Activated naive CD4-positive, alpha-beta T cell treated with anti-CD3 and anti-CD28 coated beads, Interleukin-2, amount 50 U/mL, for 16 hours (primary cell): ENCODE measurements at regions not wholly inside any gene's neighbourhood (a gene's known extent, or its start where the extent isn't known, plus 50 kb on each side); places are given as distances from the start of the nearest gene placed in this dataset.

Experiments
- DNase-seq: peaks from one replicate; pipeline ENCODE4 v3.0.0-alpha.2; 2020

DNA sequence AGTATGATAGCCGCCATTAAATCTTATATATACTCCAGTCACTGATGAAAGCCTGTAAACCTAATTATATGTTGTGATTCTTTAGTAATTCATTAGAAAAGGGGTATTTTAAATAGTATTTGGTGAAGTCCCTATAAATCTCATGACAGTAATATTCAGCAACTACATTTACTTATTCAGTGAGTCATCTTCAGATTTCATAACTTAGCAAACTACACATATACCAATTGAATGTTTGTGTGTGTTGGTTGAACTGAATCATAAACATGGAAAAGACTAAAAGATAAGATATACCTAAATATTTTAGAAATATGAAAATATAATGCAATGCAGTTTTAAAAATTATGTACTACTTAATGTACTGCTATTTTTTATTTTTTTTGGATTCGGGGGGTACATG is 1050.4 kb downstream of the MAT2B start:
- DNase-seq = no peak

DNA sequence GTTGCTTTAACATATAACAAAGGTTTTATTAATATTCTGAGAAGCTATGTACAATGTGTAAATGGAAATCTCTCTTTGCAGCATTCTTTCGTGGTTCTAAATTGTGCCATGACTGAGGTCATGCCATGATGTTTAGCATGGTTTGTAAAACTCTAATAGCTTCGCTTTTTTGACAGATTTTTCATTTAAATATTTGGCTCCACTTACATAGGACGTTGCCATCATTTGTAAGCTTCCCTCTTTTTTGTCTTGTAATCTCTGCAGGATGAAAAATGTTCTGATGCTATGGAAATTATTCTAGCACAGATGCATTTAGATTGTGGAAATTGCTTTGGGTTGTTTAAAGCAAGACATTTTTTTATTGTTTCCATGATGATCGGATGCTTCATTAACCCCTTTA is 1054.8 kb downstream of the MAT2B start:
- no peak for DNase-seq

DNA sequence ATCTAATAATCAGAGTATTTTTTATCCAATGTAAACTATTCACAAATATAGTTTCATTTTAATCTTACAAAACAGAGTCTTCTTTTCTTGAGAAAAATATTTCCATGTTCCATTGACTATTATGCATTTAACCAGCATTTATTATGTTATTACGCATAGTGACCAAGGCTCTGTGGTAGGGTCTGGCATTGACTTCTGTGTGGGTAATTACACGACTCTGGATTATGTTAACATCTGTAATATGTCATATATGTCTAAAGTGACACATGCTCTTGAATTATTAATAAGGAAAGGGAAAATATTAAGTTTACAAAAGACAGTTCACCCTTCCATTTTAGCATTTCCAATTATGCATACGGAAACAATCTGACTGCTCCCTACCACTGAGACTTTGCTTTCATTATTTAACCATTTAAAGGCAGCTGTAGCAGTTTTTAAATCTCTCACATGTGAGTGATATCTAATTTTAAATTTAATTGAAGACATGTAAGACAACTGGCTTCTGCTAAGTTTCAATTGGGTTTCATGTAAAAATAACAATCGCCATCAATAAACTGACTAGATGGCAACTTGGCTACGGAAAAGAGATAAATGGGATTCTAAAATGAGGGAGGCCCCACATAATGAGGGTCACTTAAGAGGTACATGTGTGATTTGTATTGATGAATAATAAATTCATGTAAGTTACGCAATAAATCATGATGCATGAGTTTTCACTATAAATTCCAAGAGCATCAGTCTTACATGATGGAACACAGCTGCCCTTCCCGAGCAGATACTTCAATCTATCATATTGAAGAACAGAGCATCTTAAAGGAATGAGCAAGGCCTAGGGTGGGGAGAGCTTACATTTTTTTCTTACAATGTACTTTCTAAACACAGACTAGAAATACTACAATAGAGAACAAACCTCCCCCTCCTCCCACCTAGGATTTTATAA is 1056.8 kb downstream of the MAT2B start:
- no peak for DNase-seq

DNA sequence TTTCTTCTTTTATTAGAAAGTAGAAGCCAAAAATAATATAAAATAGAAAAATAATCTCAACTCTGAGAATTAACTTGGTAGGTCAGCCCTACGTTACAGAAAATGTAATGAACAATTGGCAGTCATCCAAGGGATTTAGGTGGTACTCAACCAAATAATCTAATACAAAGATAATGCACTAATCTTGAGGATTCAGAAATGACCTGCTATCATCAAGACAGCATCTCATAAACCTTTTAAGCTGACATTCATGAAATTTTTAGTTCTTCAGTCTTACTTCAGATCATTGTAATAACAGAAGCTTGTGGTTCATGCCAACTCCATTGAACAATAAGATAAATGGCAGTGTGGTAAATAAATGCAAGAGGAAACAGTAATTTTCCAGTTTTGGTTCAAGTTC is 1058.0 kb downstream of the MAT2B start:
- DNase-seq = no peak

DNA sequence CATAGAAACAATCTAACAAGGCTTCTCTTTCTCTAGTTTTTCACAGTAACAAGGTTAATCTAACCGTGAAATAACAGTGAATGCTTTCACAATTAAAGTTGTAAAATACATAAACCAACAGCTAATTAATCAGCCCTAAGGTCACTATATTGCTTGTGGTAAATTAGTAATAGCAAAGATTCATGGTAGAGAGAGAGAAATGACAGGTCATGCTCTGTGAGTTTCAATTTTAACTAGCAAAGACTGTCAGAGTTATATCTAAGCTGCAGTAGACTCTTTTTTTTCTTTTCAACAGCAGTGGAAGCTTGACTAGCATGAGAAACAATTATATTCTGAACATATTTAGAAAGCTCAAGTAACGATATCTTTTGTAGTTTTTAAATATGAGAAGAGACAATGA is 1068.0 kb downstream of the MAT2B start:
- no peak for DNase-seq

DNA sequence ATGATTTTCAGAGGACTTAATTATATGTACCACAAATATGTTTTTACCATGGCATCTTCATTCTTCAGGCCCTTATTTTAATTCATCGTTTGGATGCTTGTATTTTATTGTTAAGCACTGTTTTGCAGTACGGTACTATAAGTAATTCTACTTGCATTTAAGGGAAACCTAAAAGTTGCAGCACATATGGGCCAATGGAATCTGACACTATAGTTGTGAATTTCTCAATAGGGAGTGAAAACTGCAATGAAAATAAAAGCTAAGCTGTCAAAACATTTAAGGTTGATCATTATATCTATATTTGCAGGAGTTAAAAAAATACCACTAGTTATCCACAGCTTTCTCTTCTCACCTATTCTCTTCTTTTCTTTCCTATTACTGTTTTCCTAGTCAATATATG is 1071.8 kb downstream of the MAT2B start:
- no peak for DNase-seq

DNA sequence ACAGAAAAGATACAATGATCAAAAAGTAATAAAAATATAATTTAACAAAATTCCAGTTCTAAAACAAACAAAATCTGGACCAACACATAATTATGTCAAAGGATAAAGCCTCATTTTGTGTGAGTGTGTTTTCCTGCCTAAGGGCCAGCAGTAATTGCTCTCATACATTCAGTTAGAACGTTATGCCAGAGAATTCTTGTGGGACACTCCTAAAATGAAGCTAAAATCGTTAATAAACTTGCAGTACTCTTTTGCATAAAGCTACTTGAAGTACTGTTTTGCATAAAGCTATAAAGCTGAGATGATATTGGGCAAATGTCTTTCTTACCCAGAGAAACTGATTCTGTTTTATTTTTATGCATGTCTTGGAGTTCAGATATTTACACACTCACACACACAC is 1072.3 kb downstream of the MAT2B start:
- no peak for DNase-seq

DNA sequence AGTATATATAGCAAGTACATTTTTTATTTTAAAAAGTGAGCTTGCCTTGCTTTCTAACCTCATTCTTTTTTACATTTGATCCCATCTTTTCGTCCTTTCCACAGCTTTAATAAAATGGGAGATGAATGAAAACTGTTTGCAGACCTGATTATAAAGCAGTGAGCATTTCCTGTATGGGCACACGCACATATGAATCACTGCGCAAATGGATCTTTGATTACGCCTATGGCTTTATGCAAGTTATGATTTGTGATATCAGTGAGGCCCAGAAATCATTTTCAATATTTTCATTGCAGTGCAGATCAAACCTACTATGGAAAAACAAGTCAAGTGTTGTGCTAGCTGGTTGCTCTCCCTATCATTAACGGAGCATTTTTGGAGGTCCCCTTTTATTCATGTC is 1073.0 kb downstream of the MAT2B start:
- DNase-seq = no peak

DNA sequence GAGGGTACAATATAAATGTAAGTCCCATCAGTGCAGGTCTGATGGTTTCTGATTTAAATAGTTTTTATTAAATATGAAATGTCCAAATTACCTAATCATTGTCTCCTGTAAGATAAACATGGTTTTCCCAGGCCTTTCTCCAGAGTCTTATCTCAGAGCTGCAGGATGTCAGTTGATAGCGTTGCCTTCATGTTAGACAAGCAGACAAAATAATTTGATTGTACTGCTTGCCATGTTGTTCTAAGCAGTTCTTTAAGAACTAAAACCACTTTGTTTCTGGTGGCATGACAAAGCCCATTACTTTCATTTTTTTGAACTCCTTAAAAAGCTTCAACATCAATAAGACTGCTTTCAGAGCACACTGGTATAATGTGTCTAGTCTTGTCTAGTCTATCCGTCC is 1073.5 kb downstream of the MAT2B start:
- no peak for DNase-seq

DNA sequence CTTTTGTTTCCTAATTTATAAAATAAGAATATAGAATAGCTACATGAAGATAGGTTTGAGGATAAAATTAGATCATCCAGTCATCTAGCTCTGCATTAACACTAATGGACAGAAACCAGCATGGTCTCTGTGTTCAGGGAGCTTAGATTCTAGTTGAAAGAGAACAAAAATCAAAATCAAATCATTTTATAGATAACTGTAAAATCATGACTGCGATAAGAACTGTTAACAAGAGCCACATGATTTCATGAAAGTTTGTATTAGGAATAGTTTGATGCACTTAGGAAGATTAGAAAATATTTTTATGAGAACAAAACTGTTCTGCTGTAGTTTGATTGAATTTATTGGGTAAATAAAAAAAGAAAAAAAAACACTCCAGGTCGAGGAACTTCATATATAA is 1074.7 kb downstream of the MAT2B start:
- DNase-seq = no peak

DNA sequence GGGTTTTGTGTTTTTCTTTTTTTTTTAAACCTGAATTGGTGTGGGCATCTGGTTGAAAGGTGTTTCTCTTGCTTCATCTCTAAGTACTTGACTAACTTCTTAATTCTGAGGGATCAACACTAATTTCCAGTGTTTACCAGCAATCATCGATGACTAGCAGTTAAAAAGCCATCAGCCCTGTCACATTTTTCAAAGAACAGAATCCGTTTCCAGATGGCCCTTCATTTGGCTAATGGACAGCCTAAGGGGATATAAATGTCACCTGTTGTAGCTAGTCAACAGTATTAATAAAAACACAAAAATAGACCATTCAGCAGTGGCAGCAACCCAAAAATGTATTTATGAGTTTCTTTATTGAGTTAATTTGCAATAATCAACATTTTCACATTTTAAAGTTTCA is 1076.5 kb downstream of the MAT2B start:
- no peak for DNase-seq

DNA sequence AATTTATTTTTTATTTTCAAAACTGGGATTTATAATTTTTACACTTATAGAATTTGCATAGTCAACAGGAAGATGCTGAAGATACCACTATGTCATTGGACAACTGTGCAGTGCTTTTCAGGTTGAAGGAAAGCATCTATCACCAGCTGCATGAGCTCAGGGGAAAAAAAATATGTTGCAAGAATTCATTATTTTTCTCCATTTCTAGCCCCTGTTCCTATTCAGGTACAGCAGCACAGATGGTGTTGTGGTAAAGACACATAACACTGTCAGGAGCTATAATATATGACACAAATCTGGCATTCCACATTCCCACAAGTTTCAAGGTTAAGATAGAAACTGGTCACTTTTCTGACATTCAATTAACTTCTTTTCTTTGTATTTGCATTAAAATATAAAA is 1088.6 kb downstream of the MAT2B start:
- no peak for DNase-seq

DNA sequence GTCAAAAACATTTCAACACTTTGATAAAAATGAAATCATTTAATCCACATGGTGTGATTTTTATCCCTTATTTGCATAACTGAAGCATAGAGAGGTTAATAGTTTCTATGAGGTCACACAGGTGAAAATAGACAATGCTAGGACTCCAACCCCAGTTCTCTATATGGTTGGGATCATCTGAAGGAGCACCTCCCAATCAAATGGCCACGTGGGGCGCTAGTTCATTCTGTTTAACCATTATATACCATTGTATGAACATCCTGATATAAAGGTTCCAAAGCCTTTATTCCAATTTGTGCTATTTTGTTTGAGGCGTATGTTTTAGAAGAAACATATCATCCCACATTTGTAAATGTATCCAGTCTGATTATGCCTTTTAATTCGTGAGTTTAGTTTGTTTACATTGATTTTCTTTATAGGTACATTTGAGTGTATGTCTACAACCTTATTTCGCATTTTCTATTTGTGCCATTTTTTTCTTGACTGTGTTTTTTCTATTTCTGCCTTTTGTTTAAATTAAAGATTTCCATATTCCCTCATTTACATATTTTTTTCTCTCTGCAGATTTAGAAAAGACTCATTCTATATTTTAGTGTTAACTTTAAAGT is 1092.0 kb downstream of the MAT2B start:
- DNase-seq = no peak

DNA sequence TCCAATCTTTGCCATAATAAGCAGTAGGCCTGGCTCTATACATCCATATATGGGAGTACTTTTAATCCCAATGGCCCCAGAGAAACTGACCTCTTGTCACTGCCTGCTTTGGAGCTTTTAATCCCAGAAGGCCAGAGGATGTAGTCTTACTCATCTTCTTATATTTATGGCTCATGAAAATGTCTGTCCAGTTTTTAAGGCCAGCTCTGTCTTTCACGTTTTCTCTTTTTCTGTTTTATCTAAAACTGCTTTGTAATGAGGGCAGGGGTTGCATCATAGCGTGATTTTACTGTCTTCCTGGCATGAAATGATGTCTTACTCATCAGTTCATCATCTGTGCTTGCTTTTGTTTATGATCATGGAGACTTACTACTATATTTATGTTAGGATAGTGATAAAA is 1094.9 kb downstream of the MAT2B start:
- no peak for DNase-seq

DNA sequence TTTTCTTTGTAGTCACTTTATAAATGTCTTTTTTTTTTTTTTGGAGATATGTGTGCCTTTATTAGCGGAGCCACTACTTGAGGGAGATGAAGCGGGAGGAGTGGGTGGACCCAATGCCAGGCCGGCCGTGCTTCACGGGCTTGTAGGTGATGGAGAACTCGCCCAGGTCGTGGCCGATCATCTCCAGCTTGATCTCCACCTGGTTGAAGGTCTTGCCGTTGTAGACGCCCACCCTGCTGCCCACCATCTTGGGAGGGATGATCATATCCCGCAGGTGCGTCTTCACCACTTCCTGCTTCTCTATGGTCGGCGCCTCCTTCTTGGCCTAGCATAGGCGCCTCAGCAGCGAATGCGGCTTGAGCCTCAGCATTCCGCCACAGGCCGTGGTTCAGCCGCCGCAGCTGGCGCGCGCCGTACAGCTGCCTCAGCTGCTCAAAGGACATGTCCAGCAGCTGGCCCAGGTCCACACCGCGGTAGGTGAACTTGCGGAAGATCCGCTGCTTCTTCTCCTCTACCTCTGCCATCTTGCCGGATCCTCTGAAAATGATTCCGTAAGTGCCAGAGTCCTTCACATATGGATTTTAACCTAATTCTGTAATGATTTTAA is 1095.6 kb downstream of the MAT2B start:
- DNase-seq = no peak

DNA sequence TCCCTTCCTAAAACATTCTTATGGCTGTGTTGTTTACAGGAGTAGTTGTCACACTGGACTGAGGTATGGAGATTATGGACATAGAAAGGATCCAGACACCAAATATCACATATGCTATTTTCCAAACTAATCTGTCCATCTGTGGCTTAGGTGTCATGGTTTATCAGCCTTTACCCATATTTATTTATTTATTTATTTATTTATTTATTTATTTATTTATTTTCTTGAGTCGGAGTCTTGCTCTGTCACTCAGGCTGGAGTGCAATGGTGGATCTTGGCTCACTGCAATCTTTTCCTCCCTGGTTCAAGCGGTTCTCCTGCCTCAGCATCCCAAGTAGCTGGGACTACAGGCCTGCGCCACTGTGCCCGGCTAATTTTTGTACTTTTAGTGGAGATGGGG is 1103.1 kb downstream of the MAT2B start:
- no peak for DNase-seq

DNA sequence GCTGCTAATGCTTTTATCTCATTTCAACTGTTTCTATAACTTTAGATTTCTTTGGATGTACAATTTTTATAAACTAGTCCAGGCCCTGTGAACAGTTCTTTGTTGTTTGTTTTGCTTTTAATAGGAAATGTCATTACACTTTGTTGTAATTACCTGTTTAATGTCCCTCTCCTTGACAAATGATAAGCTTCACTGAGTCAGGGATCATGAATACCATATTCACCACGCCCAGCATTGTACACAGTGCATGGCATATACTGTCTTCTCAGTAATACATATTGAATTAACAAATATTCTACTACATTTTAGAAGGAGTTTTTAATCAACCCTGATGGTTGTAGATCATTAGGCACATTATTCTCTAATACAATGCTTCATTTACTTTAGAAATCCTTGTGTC is 1105.0 kb downstream of the MAT2B start:
- DNase-seq = no peak

DNA sequence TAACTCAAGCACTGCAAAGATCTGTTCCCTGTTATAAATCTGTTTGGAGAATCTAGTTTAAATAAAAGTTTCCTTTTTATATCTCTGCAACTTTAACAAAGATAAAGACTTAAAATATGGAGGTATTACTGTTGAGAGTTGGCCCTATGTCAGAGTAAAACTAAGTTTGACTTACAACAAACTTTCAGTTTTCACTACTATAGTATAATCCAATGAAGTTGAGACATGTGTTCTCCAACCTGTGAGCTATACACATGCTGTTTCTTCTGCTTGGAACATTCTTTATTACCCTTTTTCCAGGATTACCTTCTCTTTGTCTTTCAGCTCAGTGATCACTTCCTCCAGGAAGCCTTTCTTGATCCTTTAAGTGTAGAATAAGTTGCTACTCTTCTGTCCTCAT is 1109.3 kb downstream of the MAT2B start:
- DNase-seq = no peak

DNA sequence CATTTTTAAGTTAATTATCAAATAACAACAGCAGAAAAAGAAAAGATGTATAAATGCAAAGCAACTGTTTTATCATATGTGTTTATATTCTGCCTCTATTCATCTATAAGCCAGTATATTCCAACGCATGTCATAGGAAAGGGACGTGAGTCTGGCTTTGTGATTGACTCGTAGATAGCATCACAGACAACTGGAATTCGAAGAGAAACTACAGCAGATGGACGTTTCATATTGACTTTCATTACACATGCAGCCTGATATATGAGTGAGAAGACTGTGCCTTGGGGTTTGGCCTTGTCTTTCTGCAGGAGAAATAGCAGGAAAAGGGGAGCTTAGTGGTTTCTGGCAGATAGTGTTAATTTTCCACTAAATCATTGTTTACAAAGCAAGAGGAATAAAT is 1111.9 kb downstream of the MAT2B start:
- DNase-seq = no peak

DNA sequence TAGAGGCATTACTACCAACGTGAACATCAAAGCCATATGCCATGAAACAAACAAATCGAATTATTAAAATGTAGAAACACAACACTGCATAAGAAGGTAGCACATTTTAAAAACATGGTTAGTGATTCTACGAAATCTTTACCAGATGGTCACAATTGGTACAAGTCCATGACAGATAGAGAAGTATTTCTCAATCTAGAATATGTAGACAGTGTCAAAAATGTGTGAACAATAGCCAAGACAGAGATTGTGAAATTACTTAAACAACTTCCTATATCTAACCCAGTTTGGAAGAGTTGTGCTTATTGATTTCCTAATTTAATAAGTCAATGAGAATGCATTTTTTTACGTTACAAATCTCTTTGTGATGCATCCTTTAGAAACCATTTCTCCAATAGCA is 1121.6 kb downstream of the MAT2B start:
- no peak for DNase-seq

DNA sequence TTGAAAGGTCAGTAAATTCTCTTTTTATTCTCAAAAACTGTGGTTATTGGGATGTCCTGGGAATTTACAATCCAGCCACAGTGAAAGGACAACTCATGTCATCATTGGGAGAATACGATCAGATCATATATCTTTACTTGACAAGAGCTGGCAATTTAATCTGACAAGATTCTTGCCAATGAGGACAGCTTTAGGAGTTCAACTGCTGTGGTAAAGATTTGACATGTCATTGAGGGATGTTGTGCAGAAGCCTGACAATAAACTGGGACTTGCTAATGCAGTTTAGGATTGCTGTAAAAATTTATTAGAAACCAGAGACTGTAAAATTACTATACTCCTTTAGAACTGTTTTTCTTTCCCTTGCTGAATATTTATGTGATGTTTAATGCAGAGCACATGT is 1131.0 kb downstream of the MAT2B start:
- no peak for DNase-seq

DNA sequence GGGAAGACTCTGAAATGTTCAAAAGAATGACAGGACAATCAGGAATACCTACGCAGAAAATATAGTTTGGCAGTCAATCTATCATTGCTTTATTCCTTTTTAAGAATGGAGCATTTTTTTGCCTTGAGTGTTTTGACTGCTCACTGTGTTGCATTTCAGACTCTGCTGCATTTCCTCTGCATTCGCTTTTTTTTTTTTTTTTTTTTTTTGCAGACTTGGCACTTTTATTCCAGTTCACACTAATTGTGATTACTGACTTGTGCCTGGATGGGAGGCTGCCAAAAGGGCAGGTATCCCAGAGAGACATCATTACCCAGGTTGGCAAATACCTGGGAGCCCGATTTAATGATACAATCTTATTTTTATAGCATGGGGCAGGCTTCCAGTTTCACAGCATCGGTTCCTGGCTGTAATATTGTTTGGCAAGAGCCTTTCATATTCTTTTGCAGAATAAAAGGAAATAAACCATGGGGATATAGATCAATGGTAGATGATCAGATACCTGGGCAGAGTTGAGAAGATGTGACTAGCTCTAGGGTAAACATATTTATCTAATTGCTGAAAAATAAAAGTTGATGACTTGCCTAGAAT is 1132.6 kb downstream of the MAT2B start:
- DNase-seq = no peak

DNA sequence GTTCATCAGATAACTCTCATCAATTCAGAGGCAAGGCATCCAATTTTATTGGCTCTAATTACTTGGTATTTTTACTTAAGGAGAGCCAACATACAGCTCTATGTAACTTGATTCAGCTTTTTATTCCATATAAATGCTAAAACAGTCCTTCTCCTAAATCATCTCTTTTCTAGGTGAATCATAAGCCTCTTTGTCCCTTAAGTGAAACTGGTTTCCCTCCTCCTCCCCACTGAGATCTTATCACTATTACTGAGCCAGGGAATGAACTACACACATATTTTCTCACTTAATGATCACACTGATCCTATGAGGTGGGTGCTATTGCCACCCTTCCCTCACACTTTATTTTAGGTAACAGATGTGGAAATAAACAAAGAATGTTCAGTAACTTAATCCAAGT is 1143.8 kb downstream of the MAT2B start:
- no peak for DNase-seq

DNA sequence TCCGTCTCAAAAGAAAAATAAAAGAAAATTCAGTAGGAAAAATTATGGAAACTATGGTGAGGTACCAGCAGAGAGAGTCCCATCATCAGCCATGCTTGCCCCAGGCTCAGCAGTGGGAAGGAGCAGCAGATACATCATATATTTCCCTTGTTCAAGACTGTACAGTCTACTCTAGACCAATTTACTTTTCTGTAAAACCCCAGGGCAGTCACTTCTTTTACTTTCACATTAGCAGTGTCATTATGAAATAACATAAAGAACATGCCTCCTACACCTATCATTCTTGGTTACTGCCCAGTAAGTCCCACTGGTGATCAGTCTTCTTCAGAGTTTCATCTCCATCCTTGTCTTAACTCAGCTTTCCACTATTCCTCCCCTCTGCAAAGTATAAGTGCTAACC is 1145.0 kb downstream of the MAT2B start:
- DNase-seq = no peak
